CD8-positive, alpha-beta memory T cell (primary cell): ENCODE measurements at regions not wholly inside any gene's neighbourhood (a gene's known extent, or its start where the extent isn't known, plus 50 kb on each side); places are given as distances from the start of the nearest gene placed in this dataset.

ENCODE experiments used
- CTCF ChIA-PET: fragments of 350-600 bp; sonication (Branson Sonifier 250); formaldehyde crosslinking; loops from one replicate; lab custom pipeline; 2021; ENCODE audit warnings: antibody characterized with exemption; lab: Charles Lee
- POLR2A ChIA-PET: fragments of 350-600 bp; sonication (Branson Sonifier 250); formaldehyde crosslinking; loops from one replicate; lab custom pipeline; 2021; ENCODE audit warnings: antibody characterized with exemption; lab: Charles Lee
- DNase-seq, 5 donors: peaks; one replicate each; pipeline versions ENCODE4 v3.0.0 to v3.0.0-alpha.2; 2020 to 2022; ENCODE audit warnings: mixed read lengths in 1 of 5
- H3K27ac ChIP-seq: one replicate; pipeline ENCODE4 v1.7.0; 2013; ENCODE audit warnings: low read depth, mild to moderate bottlenecking, low read length, moderate library complexity
- H3K27me3 ChIP-seq: 2 replicates; pipeline ENCODE4 v1.7.0; 2013; ENCODE audit warnings: low read length, mild to moderate bottlenecking; ENCODE audit not compliant: insufficient read depth, poor library complexity, severe bottlenecking
- H3K36me3 ChIP-seq: 2 replicates; pipeline ENCODE4 v1.7.0; 2013; ENCODE audit warnings: mild to moderate bottlenecking, low read length, moderate library complexity; ENCODE audit not compliant: insufficient read depth
- H3K4me1 ChIP-seq: 2 replicates; pipeline ENCODE4 v1.7.0; 2013; ENCODE audit warnings: mild to moderate bottlenecking, low read length, moderate library complexity; ENCODE audit not compliant: insufficient read depth
- H3K4me3 ChIP-seq: 2 replicates; pipeline ENCODE4 v1.7.0; 2013; ENCODE audit warnings: mild to moderate bottlenecking, low read length
- H3K9me3 ChIP-seq: 2 replicates; pipeline ENCODE4 v1.7.0; 2013; ENCODE audit warnings: mild to moderate bottlenecking, low read length
- H3K27ac Mint-ChIP-seq, 8 donors: one replicate each; pipeline ENCODE4 v1.8.0; 2020 to 2021; ENCODE audit warnings: mixed read lengths in 8 of 8, mild to moderate bottlenecking in 6 of 8, inconsistent platforms in 3 of 8, moderate library complexity in 3 of 8
- H3K27me3 Mint-ChIP-seq, 2 donors: one replicate each; pipeline ENCODE4 v1.8.0; 2020 to 2021; ENCODE audit warnings: mixed read lengths in 2 of 2, mild to moderate bottlenecking in 1 of 2, moderate library complexity in 1 of 2
- H3K36me3 Mint-ChIP-seq, 3 donors: one replicate each; pipeline ENCODE4 v1.8.0; 2020 to 2021; ENCODE audit warnings: mixed read lengths in 3 of 3, inconsistent platforms in 1 of 3, mild to moderate bottlenecking in 1 of 3
- H3K4me1 Mint-ChIP-seq, 3 donors: one replicate each; pipeline ENCODE4 v1.8.0; 2020 to 2021; ENCODE audit warnings: mixed read lengths in 3 of 3, inconsistent platforms in 1 of 3, mild to moderate bottlenecking in 1 of 3
- H3K4me3 Mint-ChIP-seq, 7 donors: one replicate each; pipeline ENCODE4 v1.8.0; 2020 to 2021; ENCODE audit warnings: mixed read lengths in 7 of 7, mild to moderate bottlenecking in 6 of 7, moderate library complexity in 4 of 7, inconsistent platforms in 2 of 7
- H3K9me3 Mint-ChIP-seq, 5 donors: one replicate each; pipeline ENCODE4 v1.8.0; 2020 to 2022; ENCODE audit warnings: mixed read lengths in 5 of 5, mild to moderate bottlenecking in 3 of 5, moderate library complexity in 2 of 5, inconsistent platforms in 1 of 5

DNA sequence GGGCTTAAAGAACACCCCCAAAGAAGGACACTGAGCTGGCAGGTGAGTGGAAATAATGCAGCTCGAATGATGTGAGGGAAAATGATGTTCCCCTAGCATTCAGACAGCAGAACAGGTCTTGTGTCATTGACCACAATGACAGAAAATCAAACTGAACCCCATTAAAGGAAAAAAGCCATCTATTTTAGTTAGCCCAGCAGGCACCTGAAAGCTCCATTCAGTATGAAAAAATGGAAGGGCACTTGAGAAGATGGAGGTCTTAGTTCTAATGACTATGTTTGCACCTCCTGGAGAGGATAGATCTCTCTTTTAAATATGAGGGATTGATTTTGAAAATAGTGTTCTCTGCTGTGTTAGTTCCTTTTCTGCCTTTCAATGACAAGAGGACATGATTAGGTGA lies 323.1 kb downstream of the NKX6-1 start:
- no peaks in the 10 kb centered on the region for H3K27me3 Mint-ChIP-seq
- no peak overlapping the region for H3K4me3 ChIP-seq

DNA sequence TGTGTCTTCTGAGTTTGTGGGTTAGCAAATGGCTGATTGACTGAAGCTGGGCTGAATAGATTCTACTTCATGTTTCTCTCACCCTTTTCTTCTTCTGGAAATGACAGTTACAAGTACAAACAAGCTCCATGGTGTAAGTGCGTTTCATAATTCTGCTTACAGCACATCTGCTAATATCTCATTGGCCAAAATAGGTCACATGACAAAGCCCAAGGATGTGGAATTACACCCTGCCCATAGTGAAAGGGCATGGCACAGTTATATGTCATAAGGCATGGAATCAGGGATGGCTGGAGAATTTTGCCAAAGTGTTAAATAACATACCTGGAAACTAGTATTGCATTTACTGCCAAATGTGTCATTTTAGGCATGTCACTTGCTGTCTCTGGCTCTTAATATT lies 327.2 kb downstream of the NKX6-1 start:
- Histone ChIP-seq H3K27ac (no peak overlapping the region), H3K27me3 (no peaks in the 10 kb centered on the region), H3K4me3 (no peak overlapping the region), H3K4me1 (no peaks in the 10 kb centered on the region), H3K36me3 (no peaks in the 10 kb centered on the region), H3K9me3 (no peaks in the 10 kb centered on the region)
- ChIA-PET CTCF (no interaction called here), POLR2A (no interaction called here)
- DNase-seq = no peak
- Mint-ChIP-seq H3K27me3 (no peaks in the 10 kb centered on the region), H3K27ac (no peak overlapping the region), H3K4me1 (no peaks in the 10 kb centered on the region), H3K9me3 (peaks cover 0 to 5% (median 0%) of the 10 kb centered on the region in 5 donors), H3K36me3 (no peaks in the 10 kb centered on the region), H3K4me3 (no peak overlapping the region)

More for the DNA sequence above, 323.1 kb downstream of the NKX6-1 start:
- no peaks in the 10 kb centered on the region for H3K4me1 ChIP-seq
- Mint-ChIP-seq H3K4me1 (no peaks in the 10 kb centered on the region), H3K36me3 (no peaks in the 10 kb centered on the region), H3K27ac (no peak overlapping the region), H3K9me3 (peaks cover 0 to 2% (median 0%) of the 10 kb centered on the region in 5 donors), H3K4me3 (no peak overlapping the region)
- ChIA-PET CTCF (no interaction called here), POLR2A (no interaction called here)
- no peak for DNase-seq
- no peak overlapping the region for H3K27ac ChIP-seq
- no peaks in the 10 kb centered on the region for H3K27me3 ChIP-seq
- H3K36me3 ChIP-seq = no peaks in the 10 kb centered on the region
- H3K9me3 ChIP-seq = no peaks in the 10 kb centered on the region

DNA sequence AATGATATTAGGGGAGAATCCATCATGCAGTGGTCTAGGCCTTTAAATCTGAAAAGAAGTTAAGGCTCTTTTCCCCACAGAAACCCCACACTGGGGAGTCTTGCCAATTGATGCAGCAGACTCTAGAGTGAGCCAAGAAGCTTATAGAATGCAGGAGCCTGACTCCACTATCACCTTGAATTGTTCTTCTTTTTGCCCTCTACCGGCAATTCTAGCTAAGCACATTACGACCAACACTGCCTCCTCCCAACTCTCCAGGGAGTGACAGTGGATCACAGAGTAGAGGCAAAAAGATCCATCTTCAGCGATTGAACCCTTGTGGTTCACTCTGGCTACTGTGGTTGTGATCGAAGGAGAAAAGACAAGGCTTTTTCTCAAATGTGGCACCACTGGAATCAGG lies 331.5 kb downstream of the NKX6-1 start:
- Histone ChIP-seq H3K27me3 (no peaks in the 10 kb centered on the region), H3K36me3 (no peaks in the 10 kb centered on the region), H3K27ac (no peak overlapping the region), H3K4me3 (no peak overlapping the region), H3K4me1 (no peaks in the 10 kb centered on the region), H3K9me3 (no peaks in the 10 kb centered on the region)
- DNase-seq = no peak
- ChIA-PET POLR2A (no interaction called here), CTCF (no interaction called here)
- Mint-ChIP-seq H3K27ac (no peak overlapping the region), H3K27me3 (no peaks in the 10 kb centered on the region), H3K36me3 (no peaks in the 10 kb centered on the region), H3K4me3 (no peak overlapping the region), H3K4me1 (no peaks in the 10 kb centered on the region), H3K9me3 (peaks cover 0 to 6% (median 0%) of the 10 kb centered on the region in 5 donors)

DNA sequence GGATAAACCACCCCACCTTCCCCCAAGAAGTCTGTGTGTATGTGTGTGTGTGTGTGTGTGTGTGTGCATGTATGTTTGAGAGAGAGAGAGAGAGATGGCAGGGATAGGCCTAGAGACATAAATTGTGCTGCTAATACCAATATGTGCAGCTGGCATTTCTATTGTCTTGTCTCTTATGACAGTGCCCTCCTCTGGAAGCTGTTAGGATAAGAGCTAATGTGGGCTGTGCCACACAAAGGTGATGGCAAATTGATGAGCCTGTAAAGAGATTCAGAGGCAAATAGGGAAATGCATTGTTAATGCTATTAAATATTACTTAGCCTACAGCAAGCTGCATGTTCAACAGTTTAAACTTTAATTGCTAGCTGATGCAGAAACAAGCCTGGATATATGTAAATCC lies 332.0 kb downstream of the NKX6-1 start:
- Histone ChIP-seq H3K27ac (no peak overlapping the region), H3K4me1 (no peaks in the 10 kb centered on the region), H3K4me3 (no peak overlapping the region), H3K36me3 (no peaks in the 10 kb centered on the region), H3K9me3 (no peaks in the 10 kb centered on the region), H3K27me3 (no peaks in the 10 kb centered on the region)
- Mint-ChIP-seq H3K27me3 (no peaks in the 10 kb centered on the region), H3K4me1 (no peaks in the 10 kb centered on the region), H3K36me3 (no peaks in the 10 kb centered on the region), H3K9me3 (peaks cover 0 to 9% (median 0%) of the 10 kb centered on the region in 5 donors), H3K27ac (no peak overlapping the region), H3K4me3 (no peak overlapping the region)
- POLR2A ChIA-PET = no interaction called here
- no peak for DNase-seq
- CTCF ChIA-PET = no interaction called here

DNA sequence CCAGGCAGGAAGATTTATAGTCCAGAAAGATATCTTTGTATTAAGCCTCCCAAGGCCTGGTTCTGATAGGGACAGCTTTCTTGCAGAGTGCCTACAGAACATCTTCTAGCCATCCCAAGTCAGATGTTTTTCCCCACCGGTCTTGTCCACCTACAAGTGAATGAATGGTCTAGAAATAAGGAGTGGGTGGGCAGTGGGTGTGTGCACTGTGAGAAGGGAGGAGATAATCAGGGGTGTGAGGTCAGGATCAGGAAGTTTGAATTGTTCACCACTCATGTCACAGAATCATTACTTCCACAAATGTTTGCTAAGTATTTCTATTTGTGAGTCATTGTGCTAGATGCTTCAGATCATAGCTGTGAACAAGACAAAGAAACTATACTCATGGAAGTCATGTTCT lies 332.6 kb downstream of the NKX6-1 start:
- H3K27ac Mint-ChIP-seq = no peak overlapping the region
- H3K4me1 Mint-ChIP-seq = no peaks in the 10 kb centered on the region
- H3K36me3 Mint-ChIP-seq = no peaks in the 10 kb centered on the region
- ChIA-PET CTCF (no interaction called here), POLR2A (no interaction called here)
- no peak overlapping the region for H3K4me3 ChIP-seq
- H3K27me3 ChIP-seq = no peaks in the 10 kb centered on the region
- H3K27me3 Mint-ChIP-seq = no peaks in the 10 kb centered on the region
- no peak overlapping the region for H3K4me3 Mint-ChIP-seq
- no peak for DNase-seq
- H3K4me1 ChIP-seq = no peaks in the 10 kb centered on the region
- H3K36me3 ChIP-seq = no peaks in the 10 kb centered on the region
- no peaks in the 10 kb centered on the region for H3K9me3 ChIP-seq
- no peak overlapping the region for H3K27ac ChIP-seq
- H3K9me3 Mint-ChIP-seq = peaks cover 0 to 9% (median 0%) of the 10 kb centered on the region in 5 donors

DNA sequence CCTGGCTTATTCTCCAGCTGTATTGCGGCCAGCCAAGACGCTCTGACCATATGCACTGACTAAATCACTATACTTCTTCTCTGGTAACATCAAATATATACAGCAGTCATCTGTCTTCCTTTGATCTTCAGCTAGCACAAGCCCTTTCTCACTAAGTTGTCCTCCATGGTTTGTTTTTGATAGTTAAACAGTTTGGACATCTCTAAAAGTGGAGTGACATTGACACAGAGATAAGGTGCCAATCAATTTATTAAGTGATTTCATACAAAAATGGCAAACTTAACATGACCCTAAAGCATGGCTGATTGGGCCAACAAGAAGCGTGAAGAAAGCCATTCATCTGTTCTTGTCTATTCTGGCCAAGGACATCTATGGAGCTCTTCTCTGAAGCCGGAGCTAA lies 334.9 kb downstream of the NKX6-1 start:
- Mint-ChIP-seq H3K4me1 (no peaks in the 10 kb centered on the region), H3K4me3 (no peak overlapping the region), H3K36me3 (no peaks in the 10 kb centered on the region), H3K9me3 (peaks cover 0 to 9% (median 0%) of the 10 kb centered on the region in 5 donors), H3K27ac (no peak overlapping the region), H3K27me3 (no peaks in the 10 kb centered on the region)
- no peaks in the 10 kb centered on the region for H3K36me3 ChIP-seq
- ChIA-PET CTCF (no interaction called here), POLR2A (no interaction called here)
- no peaks in the 10 kb centered on the region for H3K4me1 ChIP-seq
- H3K9me3 ChIP-seq = no peaks in the 10 kb centered on the region
- no peak for DNase-seq
- H3K27me3 ChIP-seq = no peaks in the 10 kb centered on the region
- no peak overlapping the region for H3K4me3 ChIP-seq
- H3K27ac ChIP-seq = no peak overlapping the region

DNA sequence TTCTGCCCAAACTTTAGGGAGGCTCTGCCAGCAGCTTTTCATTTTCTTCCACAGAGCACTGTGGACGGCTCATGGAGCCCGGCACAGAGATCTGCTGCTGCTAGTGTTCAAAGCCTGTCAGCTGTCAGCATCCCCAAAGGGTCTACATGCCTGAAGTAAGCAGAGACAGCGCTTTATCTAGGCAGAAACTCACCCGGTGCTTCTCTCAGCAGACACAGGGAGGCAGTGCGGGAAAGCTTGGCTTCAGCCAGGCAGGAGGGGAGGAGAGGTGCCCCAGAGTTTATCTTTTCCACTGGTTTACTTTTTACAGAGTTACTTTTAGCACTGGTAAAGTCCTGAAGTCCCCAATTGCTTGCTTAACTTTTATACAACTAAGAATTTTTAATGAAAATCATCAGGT lies 339.3 kb downstream of the NKX6-1 start:
- H3K4me1 ChIP-seq = no peaks in the 10 kb centered on the region
- CTCF ChIA-PET = no interaction called here
- H3K4me3 ChIP-seq = no peak overlapping the region
- H3K9me3 Mint-ChIP-seq = peaks cover 0 to 7% (median 0%) of the 10 kb centered on the region in 5 donors
- DNase-seq = no peak
- H3K27ac Mint-ChIP-seq = no peak overlapping the region
- no peaks in the 10 kb centered on the region for H3K9me3 ChIP-seq
- no peak overlapping the region for H3K4me3 Mint-ChIP-seq
- POLR2A ChIA-PET = no interaction called here
- no peaks in the 10 kb centered on the region for H3K27me3 ChIP-seq
- no peaks in the 10 kb centered on the region for H3K36me3 ChIP-seq
- no peaks in the 10 kb centered on the region for H3K27me3 Mint-ChIP-seq
- H3K27ac ChIP-seq = no peak overlapping the region
- H3K4me1 Mint-ChIP-seq = no peaks in the 10 kb centered on the region
- no peaks in the 10 kb centered on the region for H3K36me3 Mint-ChIP-seq

DNA sequence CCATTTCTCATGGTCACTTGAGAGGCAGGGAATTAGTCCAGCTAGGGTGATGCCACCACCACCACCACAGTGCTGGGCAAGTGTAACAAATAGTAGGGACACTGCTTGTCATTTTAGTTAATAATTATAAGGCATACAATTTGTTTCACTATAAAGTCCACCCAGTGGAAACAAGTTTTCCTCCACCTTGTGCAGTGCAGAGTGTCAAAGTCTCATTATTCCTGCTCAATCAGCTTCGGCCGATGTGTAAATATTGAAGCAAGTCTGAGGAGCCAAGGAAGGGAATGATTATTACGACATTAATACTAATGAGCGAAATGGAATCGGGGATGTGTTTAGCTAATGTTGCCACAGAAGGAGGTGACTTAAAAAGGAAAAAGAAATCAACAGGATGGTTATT lies 340.4 kb downstream of the NKX6-1 start:
- H3K27ac ChIP-seq = no peak overlapping the region
- H3K27me3 Mint-ChIP-seq = no peaks in the 10 kb centered on the region
- H3K36me3 ChIP-seq = no peaks in the 10 kb centered on the region
- no peak overlapping the region for H3K4me3 ChIP-seq
- H3K4me3 Mint-ChIP-seq = no peak overlapping the region
- H3K9me3 ChIP-seq = no peaks in the 10 kb centered on the region
- POLR2A ChIA-PET = no interaction called here
- H3K36me3 Mint-ChIP-seq = no peaks in the 10 kb centered on the region
- H3K4me1 Mint-ChIP-seq = no peaks in the 10 kb centered on the region
- DNase-seq = no peak
- no peaks in the 10 kb centered on the region for H3K27me3 ChIP-seq
- H3K27ac Mint-ChIP-seq = no peak overlapping the region
- H3K4me1 ChIP-seq = no peaks in the 10 kb centered on the region
- CTCF ChIA-PET = no interaction called here
- H3K9me3 Mint-ChIP-seq = peaks cover 0 to 7% (median 0%) of the 10 kb centered on the region in 5 donors

DNA sequence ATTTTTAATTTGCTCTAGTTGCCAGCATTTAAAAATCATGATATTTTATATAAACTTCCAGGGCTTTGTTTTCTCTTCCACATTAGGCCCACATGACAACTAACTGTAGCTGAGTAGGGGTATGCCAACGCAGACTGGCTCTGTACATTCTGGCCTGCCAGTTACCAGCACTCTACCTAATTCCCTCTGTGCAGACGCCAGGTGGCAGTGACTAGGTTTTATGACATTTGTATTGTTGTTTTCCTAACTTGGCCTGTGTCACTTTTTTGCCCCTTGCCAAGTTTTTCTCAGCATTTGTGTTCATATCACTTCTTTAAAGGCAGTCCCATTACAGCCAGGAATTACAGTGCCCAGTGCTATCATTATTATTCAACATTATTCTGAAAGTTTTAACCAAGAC lies 347.5 kb downstream of the NKX6-1 start:
- Histone ChIP-seq H3K27me3 (no peaks in the 10 kb centered on the region), H3K4me3 (no peak overlapping the region), H3K36me3 (no peaks in the 10 kb centered on the region), H3K9me3 (no peaks in the 10 kb centered on the region), H3K27ac (no peak overlapping the region), H3K4me1 (no peaks in the 10 kb centered on the region)
- no peaks in the 10 kb centered on the region for H3K36me3 Mint-ChIP-seq
- no peak overlapping the region for H3K27ac Mint-ChIP-seq
- POLR2A ChIA-PET = no interaction called here
- no peaks in the 10 kb centered on the region for H3K27me3 Mint-ChIP-seq
- no peak overlapping the region for H3K4me3 Mint-ChIP-seq
- peaks cover 0 to 2% (median 0%) of the 10 kb centered on the region in 5 donors for H3K9me3 Mint-ChIP-seq
- CTCF ChIA-PET = no interaction called here
- DNase-seq = no peak
- H3K4me1 Mint-ChIP-seq = peaks cover 0 to 5% (median 4%) of the 10 kb centered on the region in 3 donors
